Activated CD8-positive, alpha-beta T cell treated with anti-CD3 and anti-CD28 coated beads for 36 hours (primary cell): ENCODE measurements at regions not wholly inside any gene's neighbourhood (a gene's known extent, or its start where the extent isn't known, plus 50 kb on each side); places are given as distances from the start of the nearest gene placed in this dataset.

ENCODE experiments used
- ATAC-seq: fragments of 200-7000 bp; cut with Tn5 transposase; one replicate; pipeline ENCODE4 v1.10.0; 2021; ENCODE audit warnings: mild to moderate bottlenecking, moderate library complexity
- CTCF ChIA-PET: fragments of 350-600 bp; sonication (Branson Sonifier 250); formaldehyde crosslinking; loops from one replicate; lab custom pipeline; 2021; ENCODE audit warnings: antibody characterized with exemption; lab: Charles Lee
- POLR2A ChIA-PET: fragments of 350-600 bp; sonication (Branson Sonifier 250); formaldehyde crosslinking; loops from one replicate; lab custom pipeline; 2021; ENCODE audit warnings: antibody characterized with exemption; lab: Charles Lee
- DNase-seq: peaks from one replicate; pipeline ENCODE4 v3.0.0-alpha.2; 2020
- H3K27ac Mint-ChIP-seq: one replicate; pipeline ENCODE4 v1.8.0; 2021; ENCODE audit warnings: mild to moderate bottlenecking, mixed read lengths
- H3K27me3 Mint-ChIP-seq: one replicate; pipeline ENCODE4 v1.8.0; 2021; ENCODE audit warnings: mixed read lengths
- H3K36me3 Mint-ChIP-seq: one replicate; pipeline ENCODE4 v1.8.0; 2021; ENCODE audit warnings: low read depth, mixed read lengths
- H3K4me1 Mint-ChIP-seq: one replicate; pipeline ENCODE4 v1.8.0; 2021; ENCODE audit warnings: low read depth, mixed read lengths
- H3K4me3 Mint-ChIP-seq: one replicate; pipeline ENCODE4 v1.8.0; 2021; ENCODE audit warnings: mild to moderate bottlenecking, moderate library complexity, mixed read lengths
- H3K9me3 Mint-ChIP-seq: one replicate; pipeline ENCODE4 v1.8.0; 2021; ENCODE audit warnings: mixed read lengths
- intact Hi-C: fragments of 100-400 bp; cut with micrococcal nuclease; formaldehyde crosslinking; loops from one replicate; pipeline ENCODE4 v1.10.0; 2022
- TF ChIP-seq, protein P1 (sequence below): fragments of 200-600 bp; IDR thresholded peaks from one replicate; pipeline ENCODE4 v1.8.0; 2022; ENCODE audit warnings: antibody characterized with exemption, mild to moderate bottlenecking

DNA sequence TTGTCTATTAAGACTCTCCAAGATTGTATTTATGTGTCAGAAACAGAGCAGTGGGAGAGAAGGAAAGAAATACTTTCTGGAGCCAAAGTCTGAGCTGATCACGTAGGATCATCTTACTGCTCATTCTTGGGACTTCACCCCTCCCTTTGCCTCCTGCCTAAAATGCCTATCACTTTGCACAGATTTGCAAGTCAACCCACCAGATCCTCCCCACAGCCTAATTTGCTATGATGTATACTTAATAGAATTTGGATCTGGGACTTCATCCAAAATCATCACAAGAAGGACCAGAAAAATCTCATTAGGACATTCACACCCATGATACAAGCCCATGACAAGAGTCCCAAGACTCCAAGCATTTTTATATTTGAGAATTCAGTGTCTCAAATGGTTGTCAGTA is 290.2 kb downstream of the FBXW7 start:
- peaks cover 28% of the 10 kb centered on the region for H3K4me1 Mint-ChIP-seq
- no peak overlapping the region for H3K4me3 Mint-ChIP-seq
- intact Hi-C loops, result no loop called here
- TF ChIP-seq, protein P1, sequence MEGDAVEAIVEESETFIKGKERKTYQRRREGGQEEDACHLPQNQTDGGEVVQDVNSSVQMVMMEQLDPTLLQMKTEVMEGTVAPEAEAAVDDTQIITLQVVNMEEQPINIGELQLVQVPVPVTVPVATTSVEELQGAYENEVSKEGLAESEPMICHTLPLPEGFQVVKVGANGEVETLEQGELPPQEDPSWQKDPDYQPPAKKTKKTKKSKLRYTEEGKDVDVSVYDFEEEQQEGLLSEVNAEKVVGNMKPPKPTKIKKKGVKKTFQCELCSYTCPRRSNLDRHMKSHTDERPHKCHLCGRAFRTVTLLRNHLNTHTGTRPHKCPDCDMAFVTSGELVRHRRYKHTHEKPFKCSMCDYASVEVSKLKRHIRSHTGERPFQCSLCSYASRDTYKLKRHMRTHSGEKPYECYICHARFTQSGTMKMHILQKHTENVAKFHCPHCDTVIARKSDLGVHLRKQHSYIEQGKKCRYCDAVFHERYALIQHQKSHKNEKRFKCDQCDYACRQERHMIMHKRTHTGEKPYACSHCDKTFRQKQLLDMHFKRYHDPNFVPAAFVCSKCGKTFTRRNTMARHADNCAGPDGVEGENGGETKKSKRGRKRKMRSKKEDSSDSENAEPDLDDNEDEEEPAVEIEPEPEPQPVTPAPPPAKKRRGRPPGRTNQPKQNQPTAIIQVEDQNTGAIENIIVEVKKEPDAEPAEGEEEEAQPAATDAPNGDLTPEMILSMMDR, result no peak
- DNase-seq, result no peak
- H3K27me3 Mint-ChIP-seq, result no peaks in the 10 kb centered on the region
- CTCF ChIA-PET, result interaction anchor here (1.0 kb wide), 1 partner anchor 34 kb away, joined by 3 read pairs; no protein-coding TSS in a partner anchor
- POLR2A ChIA-PET, result no interaction called here
- ATAC-seq, result no peak
- no peak overlapping the region for H3K27ac Mint-ChIP-seq
- H3K36me3 Mint-ChIP-seq, result no peaks in the 10 kb centered on the region
- peaks cover 1% of the 10 kb centered on the region for H3K9me3 Mint-ChIP-seq

DNA sequence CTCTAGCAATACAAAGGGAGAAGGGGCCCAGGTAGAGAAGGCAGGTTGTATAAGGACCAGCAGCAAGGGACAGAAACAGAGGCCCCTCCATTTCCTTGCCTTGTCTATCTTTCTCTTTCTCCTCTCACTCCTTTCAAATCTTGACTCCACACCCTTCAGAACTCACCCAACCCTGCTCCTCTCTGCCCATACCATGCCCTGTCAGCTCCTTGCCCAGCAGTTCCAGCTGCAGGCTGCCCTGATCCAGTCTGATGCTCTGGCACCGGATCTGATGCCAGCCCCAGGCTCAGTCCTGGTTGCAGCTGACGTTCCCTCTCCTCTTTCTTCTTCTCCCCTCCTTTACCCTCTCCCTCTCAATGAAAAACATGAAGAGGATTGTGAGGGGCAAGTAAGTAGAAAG is 291.2 kb downstream of the FBXW7 start:
- Mint-ChIP-seq H3K9me3 (peaks cover 1% of the 10 kb centered on the region), H3K27ac (no peak overlapping the region), H3K4me3 (no peak overlapping the region), H3K36me3 (no peaks in the 10 kb centered on the region), H3K4me1 (peaks cover 28% of the 10 kb centered on the region), H3K27me3 (no peaks in the 10 kb centered on the region)
- ChIA-PET POLR2A (interaction anchor here (0.5 kb wide), 1 partner anchor 335 kb away, joined by 3 read pairs; no protein-coding TSS in a partner anchor), CTCF (interaction anchor here (1.0 kb wide), 1 partner anchor 33 kb away, joined by 3 read pairs; no protein-coding TSS in a partner anchor)
- ATAC-seq (no peak), DNase-seq (no peak)
- TF ChIP-seq, protein P1, result no peak
- intact Hi-C loops, result no loop called here

DNA sequence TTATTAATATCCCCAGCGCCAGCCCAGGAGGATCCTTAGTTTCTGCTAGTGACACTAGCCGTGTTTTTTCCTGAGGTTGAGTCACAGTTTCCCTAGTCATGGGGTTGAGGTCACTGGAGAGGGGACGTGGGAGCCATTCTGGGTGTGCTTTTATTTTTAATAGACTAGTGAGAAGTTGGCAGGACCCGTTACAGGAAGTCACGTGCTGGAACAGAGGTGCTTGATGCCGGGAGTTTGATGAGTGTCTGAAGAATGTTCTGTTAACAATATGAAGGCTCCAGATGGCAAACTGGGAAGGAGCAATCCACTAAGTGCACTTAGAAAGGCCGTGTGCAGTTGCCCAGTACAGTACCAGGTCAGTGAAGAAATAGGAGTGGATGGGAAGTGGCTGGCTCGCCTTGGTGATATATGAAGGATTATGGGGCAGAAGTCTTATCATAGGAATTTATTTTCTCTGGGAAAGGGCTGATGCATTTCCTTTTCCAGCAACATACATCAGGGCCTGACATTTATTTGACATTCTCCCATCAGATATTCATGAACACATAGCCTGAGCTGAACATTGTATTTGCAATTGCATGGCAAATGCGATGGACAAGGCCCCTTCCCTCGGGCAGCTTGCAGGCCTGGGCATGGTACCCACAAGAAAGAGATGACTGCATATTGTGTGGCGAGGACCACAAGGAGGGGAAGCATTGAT is 291.8 kb downstream of the FBXW7 start:
- H3K36me3 Mint-ChIP-seq, result no peaks in the 10 kb centered on the region
- CTCF ChIA-PET, result no interaction called here

DNA sequence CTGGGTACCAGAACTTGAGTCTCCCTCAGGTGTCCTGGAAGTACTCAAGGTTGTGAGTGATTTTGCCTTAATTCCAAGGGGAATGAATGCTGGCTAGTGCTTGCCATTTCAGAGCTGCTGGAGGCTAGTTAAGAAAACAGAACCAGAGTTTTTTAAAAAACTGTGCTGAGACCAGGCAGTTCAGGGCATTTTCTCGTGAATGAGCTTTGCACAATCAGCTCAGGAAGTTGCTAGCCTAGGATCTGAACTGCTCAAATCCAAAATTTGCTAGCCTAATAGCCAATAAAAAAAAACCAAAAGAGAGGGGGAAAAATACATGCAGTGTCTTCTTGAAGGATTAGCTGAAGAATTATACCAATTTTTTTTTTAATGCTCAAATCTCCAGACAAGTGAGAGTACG is 292.7 kb downstream of the FBXW7 start:
- H3K27me3 Mint-ChIP-seq, result no peaks in the 10 kb centered on the region
- intact Hi-C loops, result no loop called here
- ChIA-PET CTCF (interaction anchor here (1.0 kb wide), 1 partner anchor 9 kb away, joined by 4 read pairs; no protein-coding TSS in a partner anchor), POLR2A (no interaction called here)
- H3K9me3 Mint-ChIP-seq, result peaks cover 1% of the 10 kb centered on the region
- no peak overlapping the region for H3K4me3 Mint-ChIP-seq
- no peak overlapping the region for H3K27ac Mint-ChIP-seq
- no peaks in the 10 kb centered on the region for H3K36me3 Mint-ChIP-seq
- H3K4me1 Mint-ChIP-seq, result peaks cover 28% of the 10 kb centered on the region
- DNase-seq (no peak), ATAC-seq (no peak)
- TF ChIP-seq, protein P1, result no peak

More for the DNA sequence above, 291.8 kb downstream of the FBXW7 start:
- Mint-ChIP-seq H3K27ac (no peak overlapping the region), H3K27me3 (no peaks in the 10 kb centered on the region), H3K9me3 (peaks cover 1% of the 10 kb centered on the region), H3K4me1 (peaks cover 28% of the 10 kb centered on the region), H3K4me3 (no peak overlapping the region)
- intact Hi-C loops, result no loop called here
- DNase-seq (peak; percentile 19), ATAC-seq (no peak)
- POLR2A ChIA-PET, result interaction anchor here (0.5 kb wide), 1 partner anchor 336 kb away, joined by 3 read pairs; no protein-coding TSS in a partner anchor
- TF ChIP-seq, protein P1, result no peak

DNA sequence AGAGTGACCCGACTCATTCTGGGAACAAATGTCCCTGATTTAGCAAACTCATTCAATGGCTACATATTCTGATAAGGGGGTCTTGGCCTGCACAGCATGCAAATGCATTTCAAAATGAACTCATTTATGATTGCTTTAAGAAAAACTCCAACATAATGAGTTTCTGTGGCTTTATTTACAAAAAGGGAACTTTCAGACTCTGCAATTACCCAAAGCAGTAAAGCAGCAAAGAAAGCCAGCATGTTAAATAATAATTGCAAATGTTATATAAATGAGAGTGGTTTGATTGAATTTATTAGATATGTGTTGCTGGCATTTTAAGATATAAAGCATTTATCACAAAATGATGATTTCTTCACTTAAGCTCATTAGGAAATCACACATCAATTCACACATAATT is 295.7 kb downstream of the FBXW7 start:
- Mint-ChIP-seq H3K4me1 (peaks cover 15% of the 10 kb centered on the region), H3K27ac (no peak overlapping the region), H3K36me3 (no peaks in the 10 kb centered on the region), H3K9me3 (peaks cover 1% of the 10 kb centered on the region), H3K27me3 (no peaks in the 10 kb centered on the region), H3K4me3 (no peak overlapping the region)
- no peak for ATAC-seq
- intact Hi-C loops, result no loop called here
- no peak for DNase-seq
- ChIA-PET CTCF (no interaction called here), POLR2A (interaction anchor here (0.6 to 1.2 kb wide), 2 partner anchors 191 to 313 kb away, joined by 3 read pairs; no protein-coding TSS in a partner anchor)
- TF ChIP-seq, protein P1, result no peak
